CD4-positive, alpha-beta T cell (primary cell): ENCODE measurements at regions not wholly inside any gene's neighbourhood (a gene's known extent, or its start where the extent isn't known, plus 50 kb on each side); places are given as distances from the start of the nearest gene placed in this dataset.

Source experiments
- ATAC-seq: fragments of 200-7000 bp; cut with Tn5 transposase; one replicate; pipeline ENCODE4 v1.10.0; 2022; ENCODE audit warnings: mild to moderate bottlenecking; ENCODE audit not compliant: poor library complexity
- CTCF ChIA-PET: fragments of 350-600 bp; sonication (Branson Sonifier 250); formaldehyde crosslinking; loops from one replicate; lab custom pipeline; 2021; ENCODE audit warnings: antibody characterized with exemption, inconsistent platforms; lab: Charles Lee
- POLR2A ChIA-PET: fragments of 350-600 bp; sonication (Branson Sonifier 250); formaldehyde crosslinking; loops from one replicate; lab custom pipeline; 2021; ENCODE audit warnings: antibody characterized with exemption, inconsistent platforms; lab: Charles Lee
- DNase-seq, 14 experiments: peaks; one replicate each; pipeline ENCODE4 v3.0.0-alpha.2; 2013 to 2020; ENCODE audit warnings: mixed read lengths in 2 of 14
- H3K27ac ChIP-seq, 2 donors: one replicate each; pipeline versions ENCODE4 v1.5.1 to v1.7.0; 2013; ENCODE audit warnings: low read length in 2 of 2, low read depth in 1 of 2, mild to moderate bottlenecking in 1 of 2
- H3K27me3 ChIP-seq, 2 experiments: 1 replicate in 1 of 2; 2 replicates in 1 of 2; pipeline versions ENCODE4 v1.6.1 to v1.7.0; 2013; ENCODE audit warnings: low read length in 2 of 2, control low read depth in 1 of 2, mild to moderate bottlenecking in 1 of 2, moderate library complexity in 1 of 2; ENCODE audit not compliant: insufficient read depth in 2 of 2, control insufficient read depth in 1 of 2
- H3K36me3 ChIP-seq: one replicate; pipeline ENCODE4 v1.6.1; 2013; ENCODE audit warnings: low read length, control low read depth; ENCODE audit not compliant: insufficient read depth
- H3K4me1 ChIP-seq: one replicate; pipeline ENCODE4 v1.6.1; 2013; ENCODE audit warnings: low read length, control low read depth; ENCODE audit not compliant: insufficient read depth
- H3K4me3 ChIP-seq: one replicate; pipeline ENCODE4 v1.5.1; 2013; ENCODE audit warnings: mild to moderate bottlenecking, low read length, moderate library complexity
- H3K9me3 ChIP-seq, 2 experiments: 1 replicate in 1 of 2; 2 replicates in 1 of 2; pipeline versions ENCODE4 v1.6.1 to v1.7.0; 2013; ENCODE audit warnings: low read length in 2 of 2, mild to moderate bottlenecking in 2 of 2, control low read depth in 1 of 2, moderate library complexity in 1 of 2; ENCODE audit not compliant: control insufficient read depth in 1 of 2, insufficient read depth in 1 of 2
- H3K27ac Mint-ChIP-seq: one replicate; pipeline ENCODE4 v1.8.0; 2020; ENCODE audit warnings: mixed read lengths
- H3K27me3 Mint-ChIP-seq: one replicate; pipeline ENCODE4 v1.8.0; 2021; ENCODE audit warnings: mixed read lengths
- H3K36me3 Mint-ChIP-seq: one replicate; pipeline ENCODE4 v1.8.0; 2021; ENCODE audit warnings: low read depth, mixed read lengths
- H3K4me1 Mint-ChIP-seq: one replicate; pipeline ENCODE4 v1.8.0; 2021; ENCODE audit warnings: low read depth, mixed read lengths
- H3K4me3 Mint-ChIP-seq: one replicate; pipeline ENCODE4 v1.8.0; 2020; ENCODE audit warnings: mild to moderate bottlenecking, mixed read lengths
- H3K9me3 Mint-ChIP-seq: one replicate; pipeline ENCODE4 v1.8.0; 2020; ENCODE audit warnings: mixed read lengths
- intact Hi-C, 2 experiments: fragments of 100-400 bp; cut with DNase I in 1 of 2; cut with micrococcal nuclease in 1 of 2; formaldehyde crosslinking; loops; one replicate each; pipeline versions ENCODE4 v1.15.1 to v1.9.0; 2023 to 2025; cut with DNase I, micrococcal nuclease
- TF ChIP-seq, protein P1 (sequence below): fragments of 200-600 bp; IDR thresholded peaks from one replicate; pipeline ENCODE4 v1.8.0; 2022; ENCODE audit warnings: antibody characterized with exemption, mild to moderate bottlenecking

DNA sequence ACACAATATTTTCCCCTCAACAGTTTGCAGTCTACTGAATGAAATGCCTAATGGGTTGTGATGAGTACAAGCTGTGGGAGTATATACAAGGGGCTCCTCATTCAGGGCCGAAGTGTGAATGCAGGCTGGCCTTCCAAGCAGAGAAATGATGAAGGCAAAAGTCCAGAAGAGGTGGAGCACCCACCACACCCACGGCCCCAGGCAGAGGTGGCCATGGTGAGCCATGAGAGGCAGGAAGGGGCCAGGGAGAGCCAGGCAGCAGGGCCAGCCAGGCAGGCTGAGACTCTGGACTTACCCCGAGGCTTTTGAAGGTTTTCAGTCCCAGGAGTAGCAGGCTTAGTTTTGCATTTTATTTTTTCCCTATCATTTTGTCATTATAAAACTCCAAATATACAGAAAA is 218.1 kb downstream of the AUH start:
- Histone ChIP-seq H3K27ac (no peak overlapping the region), H3K4me1 (peaks cover 6% of the 10 kb centered on the region), H3K36me3 (no peaks in the 10 kb centered on the region), H3K27me3 (no peaks in the 10 kb centered on the region), H3K9me3 (no peaks in the 10 kb centered on the region), H3K4me3 (no peak overlapping the region)
- H3K27me3 Mint-ChIP-seq: no peaks in the 10 kb centered on the region
- ChIA-PET CTCF (no interaction called here), POLR2A (no interaction called here)
- ATAC-seq (no peak), DNase-seq (no peak)
- TF ChIP-seq, protein P1, sequence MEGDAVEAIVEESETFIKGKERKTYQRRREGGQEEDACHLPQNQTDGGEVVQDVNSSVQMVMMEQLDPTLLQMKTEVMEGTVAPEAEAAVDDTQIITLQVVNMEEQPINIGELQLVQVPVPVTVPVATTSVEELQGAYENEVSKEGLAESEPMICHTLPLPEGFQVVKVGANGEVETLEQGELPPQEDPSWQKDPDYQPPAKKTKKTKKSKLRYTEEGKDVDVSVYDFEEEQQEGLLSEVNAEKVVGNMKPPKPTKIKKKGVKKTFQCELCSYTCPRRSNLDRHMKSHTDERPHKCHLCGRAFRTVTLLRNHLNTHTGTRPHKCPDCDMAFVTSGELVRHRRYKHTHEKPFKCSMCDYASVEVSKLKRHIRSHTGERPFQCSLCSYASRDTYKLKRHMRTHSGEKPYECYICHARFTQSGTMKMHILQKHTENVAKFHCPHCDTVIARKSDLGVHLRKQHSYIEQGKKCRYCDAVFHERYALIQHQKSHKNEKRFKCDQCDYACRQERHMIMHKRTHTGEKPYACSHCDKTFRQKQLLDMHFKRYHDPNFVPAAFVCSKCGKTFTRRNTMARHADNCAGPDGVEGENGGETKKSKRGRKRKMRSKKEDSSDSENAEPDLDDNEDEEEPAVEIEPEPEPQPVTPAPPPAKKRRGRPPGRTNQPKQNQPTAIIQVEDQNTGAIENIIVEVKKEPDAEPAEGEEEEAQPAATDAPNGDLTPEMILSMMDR: no peak
- H3K27ac Mint-ChIP-seq: no peak overlapping the region
- no peaks in the 10 kb centered on the region for H3K9me3 Mint-ChIP-seq
- H3K4me3 Mint-ChIP-seq: no peak overlapping the region
- no peaks in the 10 kb centered on the region for H3K36me3 Mint-ChIP-seq
- H3K4me1 Mint-ChIP-seq: peaks cover 26% of the 10 kb centered on the region
- intact Hi-C loops: no loop called here

DNA sequence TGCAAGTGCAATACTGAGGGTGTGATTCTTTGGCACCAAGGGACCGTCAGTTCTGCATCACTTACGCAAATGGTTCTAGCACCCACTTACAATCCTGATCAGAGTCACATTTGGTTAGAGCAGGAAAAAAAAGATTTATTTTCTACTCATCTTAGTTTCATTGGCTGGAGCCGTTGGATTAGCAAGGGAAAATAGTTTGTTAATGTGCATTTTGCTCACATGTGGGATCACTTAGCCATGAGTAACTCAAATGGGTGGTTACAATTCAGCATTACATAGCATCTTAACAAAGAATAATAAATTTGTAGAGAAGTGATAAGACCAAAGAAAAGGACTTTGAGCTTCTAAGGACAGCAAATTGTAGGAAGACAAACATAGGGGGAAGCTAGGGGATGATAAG is 216.9 kb downstream of the AUH start:
- Mint-ChIP-seq H3K27me3 (no peaks in the 10 kb centered on the region), H3K4me1 (peaks cover 31% of the 10 kb centered on the region), H3K4me3 (no peak overlapping the region), H3K36me3 (no peaks in the 10 kb centered on the region), H3K9me3 (no peaks in the 10 kb centered on the region), H3K27ac (no peak overlapping the region)
- no peaks in the 10 kb centered on the region for H3K9me3 ChIP-seq
- H3K27me3 ChIP-seq: no peaks in the 10 kb centered on the region
- TF ChIP-seq, protein P1: no peak
- H3K36me3 ChIP-seq: no peaks in the 10 kb centered on the region
- peaks cover 6% of the 10 kb centered on the region for H3K4me1 ChIP-seq
- CTCF ChIA-PET: no interaction called here
- intact Hi-C loops: loop anchor here in 1 of 2 experiments (5.0 kb wide), 1 partner anchor 42 kb away; no protein-coding TSS in a partner anchor
- POLR2A ChIA-PET: no interaction called here
- no peak overlapping the region for H3K27ac ChIP-seq
- ATAC-seq (no peak), DNase-seq (no peak)
- no peak overlapping the region for H3K4me3 ChIP-seq

DNA sequence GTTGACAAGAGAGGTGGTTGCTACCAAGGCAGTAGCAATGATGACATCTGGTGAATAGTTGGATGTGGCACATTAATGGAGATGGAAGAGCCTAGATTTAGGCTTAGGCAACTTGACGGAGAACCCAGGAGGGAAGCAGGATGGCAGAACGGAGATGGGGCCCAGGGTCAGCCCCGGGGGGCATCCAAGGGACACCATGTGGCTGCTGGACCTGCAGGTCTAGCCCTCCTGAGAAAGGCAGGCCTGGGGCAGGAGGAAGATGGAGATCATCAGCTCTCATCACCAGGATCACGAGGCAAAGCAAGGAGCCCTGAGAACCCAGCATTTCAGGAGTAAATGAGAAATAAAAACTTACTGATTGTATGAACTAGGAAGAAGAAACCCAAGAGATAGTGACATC is 216.2 kb downstream of the AUH start:
- H3K27me3 Mint-ChIP-seq: no peaks in the 10 kb centered on the region
- TF ChIP-seq, protein P1: no peak
- intact Hi-C loops: loop anchor here in 1 of 2 experiments (5.0 kb wide), 1 partner anchor 43 kb away; no protein-coding TSS in a partner anchor
- ATAC-seq: no peak
- H3K4me3 ChIP-seq: no peak overlapping the region
- ChIA-PET CTCF (no interaction called here), POLR2A (no interaction called here)
- H3K36me3 Mint-ChIP-seq: no peaks in the 10 kb centered on the region
- no peaks in the 10 kb centered on the region for H3K36me3 ChIP-seq
- no peak for DNase-seq
- H3K27me3 ChIP-seq: no peaks in the 10 kb centered on the region
- peaks cover 36% of the 10 kb centered on the region for H3K4me1 Mint-ChIP-seq
- no peaks in the 10 kb centered on the region for H3K9me3 Mint-ChIP-seq
- H3K27ac Mint-ChIP-seq: no peak overlapping the region
- H3K27ac ChIP-seq: no peak overlapping the region
- H3K4me1 ChIP-seq: peaks cover 11% of the 10 kb centered on the region
- no peak overlapping the region for H3K4me3 Mint-ChIP-seq
- no peaks in the 10 kb centered on the region for H3K9me3 ChIP-seq
